SW480 (cell line): ENCODE measurements at regions not wholly inside any gene's neighbourhood (a gene's known extent, or its start where the extent isn't known, plus 50 kb on each side); places are given as distances from the start of the nearest gene placed in this dataset.
"Not testable (repeated sequence)": the region's sequence is repeated elsewhere in the genome, so short reads cannot be mapped to it uniquely, and the experiment has no call there.

ENCODE experiments used
- DNase-seq: peaks from one replicate; pipeline ENCODE4 v3.0.0-alpha.2; 2016; ENCODE audit warnings: low spot score

DNA sequence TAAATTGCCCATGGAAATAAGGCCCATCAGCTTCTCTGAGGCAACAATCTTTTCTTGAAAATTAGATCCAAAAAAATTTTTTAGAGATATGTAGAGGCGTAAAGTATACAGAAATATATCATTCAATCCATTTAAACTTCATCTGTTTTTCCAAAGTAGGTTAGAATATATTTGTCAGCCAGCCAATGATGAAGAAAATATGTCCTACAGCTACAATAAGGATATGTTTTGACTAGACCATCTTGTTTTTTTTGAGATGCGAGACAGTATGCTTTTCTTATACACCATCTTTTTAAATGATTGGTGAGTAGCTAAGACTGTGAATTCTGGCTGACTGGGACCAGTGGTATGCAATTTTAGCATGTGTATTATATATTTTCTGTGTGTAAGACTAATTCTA lies 630.4 kb upstream of the CNTN5 start:
- DNase-seq: no peak

DNA sequence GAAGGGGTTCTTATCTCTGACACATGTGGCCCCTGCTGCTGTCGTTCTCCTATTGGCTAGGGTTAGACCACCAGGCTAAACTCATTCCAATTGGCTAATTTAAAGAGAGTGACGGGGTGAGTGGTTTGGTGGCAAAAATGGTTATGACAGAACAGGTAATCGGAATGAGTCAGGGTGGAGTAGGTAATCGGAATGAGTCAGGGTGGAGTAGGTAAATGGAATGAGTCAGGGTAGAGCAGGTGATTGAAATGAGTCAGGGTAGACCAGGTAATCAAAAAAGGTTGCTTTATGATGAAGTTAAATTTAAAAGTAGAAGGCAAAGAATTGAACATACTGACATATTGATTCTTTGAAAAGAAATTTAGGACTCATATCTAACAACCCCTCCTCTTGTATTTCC lies 626.2 kb upstream of the CNTN5 start:
- not testable (repeated sequence) for DNase-seq

DNA sequence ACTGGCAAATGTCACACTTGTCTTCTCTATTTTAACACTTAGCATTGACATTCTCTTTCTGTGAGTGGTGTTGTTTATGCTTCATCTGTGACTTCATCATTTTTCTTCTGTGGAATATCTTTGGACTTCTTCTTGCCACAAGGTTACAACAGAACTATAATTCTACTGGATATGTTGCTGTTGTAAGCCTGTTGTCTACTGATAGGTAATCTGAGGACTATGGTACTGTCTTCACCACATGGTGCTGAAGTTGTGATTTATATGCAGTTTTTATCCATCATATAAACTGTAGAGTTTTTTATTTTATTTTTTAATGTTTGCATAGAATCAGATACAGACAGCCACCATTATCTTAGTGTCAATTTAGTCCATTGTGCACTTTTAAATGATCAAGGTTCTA lies 622.2 kb upstream of the CNTN5 start:
- no peak for DNase-seq

DNA sequence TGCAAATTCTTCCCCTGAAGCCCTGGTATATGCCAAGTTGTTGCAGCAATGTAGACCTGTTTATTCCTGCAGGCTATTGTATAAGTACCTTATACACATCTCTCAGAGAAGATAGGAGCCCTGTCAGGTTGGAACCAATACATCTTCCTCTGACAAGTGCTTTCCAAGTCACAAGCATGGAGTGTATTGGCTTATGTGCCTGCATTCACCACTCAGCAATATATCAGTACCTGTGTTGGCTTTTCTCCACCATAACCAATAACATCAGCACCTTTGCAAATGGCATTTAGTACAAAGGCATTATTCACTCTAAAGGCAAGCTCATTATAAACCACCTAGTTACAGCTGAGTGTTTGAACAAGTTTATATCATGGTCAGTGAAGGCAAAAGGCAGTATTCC lies 611.7 kb upstream of the CNTN5 start:
- no peak for DNase-seq

DNA sequence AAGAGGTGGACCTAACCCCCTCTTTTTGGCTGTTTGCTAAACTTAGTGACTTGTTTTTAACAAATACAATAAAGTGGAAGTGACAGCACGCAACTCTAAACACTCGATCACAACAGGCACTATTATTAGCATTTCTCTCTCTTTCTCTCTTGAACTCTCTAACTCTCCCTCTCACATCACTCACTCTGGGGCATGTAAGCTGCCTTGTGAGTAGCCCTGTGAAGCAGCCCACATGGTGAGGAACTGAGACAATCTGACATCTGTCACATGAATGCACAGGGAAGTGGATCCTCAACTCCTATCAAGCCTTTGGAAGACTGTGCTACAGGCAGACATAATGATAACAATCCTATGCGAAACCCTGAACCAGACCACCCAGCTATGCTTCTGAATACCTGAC lies 609.0 kb upstream of the CNTN5 start:
- DNase-seq: no peak

DNA sequence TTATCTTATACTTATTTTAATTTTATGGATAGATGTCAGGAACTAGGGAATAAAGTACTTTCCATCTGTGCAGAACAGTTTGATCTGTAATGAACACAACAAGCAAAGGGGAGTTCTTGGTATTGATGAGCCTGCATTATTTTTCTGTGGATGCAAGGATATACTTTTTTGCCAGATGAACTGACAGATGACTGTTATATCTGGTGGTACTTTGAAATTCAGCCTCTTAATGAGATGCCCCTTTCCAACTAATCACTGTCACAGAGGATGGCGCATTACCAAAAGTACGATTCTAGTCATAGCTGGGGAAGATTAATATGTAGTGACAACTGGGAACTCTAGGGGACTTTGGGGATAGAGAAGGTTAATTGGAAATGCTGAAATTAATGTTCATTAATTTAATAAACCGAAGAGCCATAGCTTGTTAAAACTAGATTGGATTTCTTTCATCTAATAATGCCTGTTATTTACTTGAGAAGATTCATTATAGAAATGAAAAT lies 603.4 kb upstream of the CNTN5 start:
- DNase-seq: no peak

DNA sequence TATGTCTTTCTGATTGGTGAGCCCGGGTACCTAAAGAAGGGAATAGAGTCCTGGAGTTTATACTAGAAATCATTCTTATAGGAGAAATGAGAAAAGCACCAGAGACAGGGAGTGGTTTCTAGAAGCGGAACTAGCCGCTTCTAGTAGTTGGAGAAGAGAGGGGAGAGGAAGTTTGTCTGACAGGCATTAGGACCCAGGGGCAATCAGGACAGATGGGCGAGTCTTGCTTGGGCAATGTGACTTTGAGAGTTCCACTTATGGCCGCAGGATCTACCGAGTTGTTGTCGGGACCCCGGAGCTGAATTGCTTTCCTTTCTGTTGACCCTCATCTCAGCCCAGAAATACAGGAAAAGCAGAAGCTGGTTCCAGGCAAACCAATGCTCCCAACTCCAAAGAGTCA lies 596.8 kb upstream of the CNTN5 start:
- no peak for DNase-seq

DNA sequence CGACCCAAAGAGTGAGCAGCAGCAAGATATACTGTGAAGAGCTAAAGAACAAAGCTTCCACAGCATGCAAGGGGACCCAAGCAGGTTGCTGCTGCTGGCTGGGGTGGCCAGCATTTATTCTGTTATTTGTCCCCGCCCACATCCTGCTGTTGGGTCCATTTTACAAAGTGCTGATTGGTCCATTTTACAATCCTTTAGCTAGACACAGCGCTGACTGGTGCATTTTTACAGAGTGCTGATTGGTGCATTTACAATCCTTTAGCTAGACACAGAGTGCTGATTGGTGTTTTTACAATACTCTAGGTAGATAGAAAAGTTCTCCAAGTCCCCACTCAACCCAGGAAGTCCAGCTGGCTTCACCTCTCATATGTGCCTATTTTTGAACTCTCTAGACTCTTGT lies 596.0 kb upstream of the CNTN5 start:
- not testable (repeated sequence) for DNase-seq

DNA sequence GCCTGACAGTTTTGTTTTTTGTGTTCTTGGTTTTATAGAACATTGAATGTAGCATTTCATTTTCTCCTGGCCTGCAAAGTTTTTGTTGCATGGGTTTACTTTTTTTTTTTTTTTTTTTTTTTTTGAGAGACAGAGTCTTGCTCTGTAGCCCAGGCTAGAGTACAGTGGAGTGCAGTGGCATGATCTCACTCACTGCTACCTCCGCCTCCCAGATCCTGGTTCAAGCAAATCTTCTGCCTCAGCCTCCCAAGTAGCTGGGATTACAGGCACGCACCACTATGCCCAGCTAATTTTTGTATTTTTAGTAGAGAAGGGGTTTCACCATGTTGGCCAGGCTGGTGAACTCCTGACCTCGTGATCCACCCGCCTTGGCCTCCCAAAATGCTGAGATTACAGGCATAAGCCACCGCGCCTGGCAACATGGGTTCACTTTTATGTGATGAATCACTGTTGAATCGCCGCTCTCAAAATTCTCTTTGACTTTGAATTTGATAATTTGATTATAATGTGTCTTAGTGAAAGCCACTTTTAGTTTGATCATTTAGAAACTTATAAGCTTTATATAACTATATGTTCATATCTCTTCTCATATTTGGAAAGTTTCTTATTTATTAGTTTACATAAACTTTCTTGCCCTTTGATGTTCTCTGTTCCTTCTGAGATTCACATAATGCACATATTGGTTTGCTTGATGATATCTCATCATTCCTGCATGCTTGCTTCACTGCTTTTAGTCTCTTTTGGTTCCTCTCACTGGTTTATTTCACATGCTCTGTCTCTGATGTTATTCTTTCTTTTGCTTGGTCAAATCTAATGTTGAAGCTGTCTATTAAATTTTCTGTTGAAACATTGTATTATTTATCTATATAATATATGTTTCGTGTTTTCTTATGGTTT lies 589.0 kb upstream of the CNTN5 start:
- no peak for DNase-seq

DNA sequence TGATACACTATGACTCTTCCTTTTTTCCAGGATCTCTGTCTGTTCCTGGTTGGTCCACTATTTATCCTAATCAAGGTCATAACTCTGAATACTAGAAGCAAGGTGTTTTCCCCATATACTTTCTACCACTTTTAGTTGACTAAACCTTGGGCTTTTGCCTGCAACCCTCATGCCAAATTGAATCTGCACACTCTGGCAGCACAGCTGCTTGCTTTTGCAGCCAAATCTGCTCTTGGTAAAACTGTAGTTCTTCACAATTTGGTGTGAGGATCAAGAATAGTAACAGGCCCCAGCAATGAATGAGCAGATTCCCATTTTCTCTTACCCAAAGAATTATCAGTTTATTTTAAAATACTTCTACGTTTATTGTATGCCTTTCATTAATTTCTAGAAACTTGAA lies 586.5 kb upstream of the CNTN5 start:
- DNase-seq: no peak

DNA sequence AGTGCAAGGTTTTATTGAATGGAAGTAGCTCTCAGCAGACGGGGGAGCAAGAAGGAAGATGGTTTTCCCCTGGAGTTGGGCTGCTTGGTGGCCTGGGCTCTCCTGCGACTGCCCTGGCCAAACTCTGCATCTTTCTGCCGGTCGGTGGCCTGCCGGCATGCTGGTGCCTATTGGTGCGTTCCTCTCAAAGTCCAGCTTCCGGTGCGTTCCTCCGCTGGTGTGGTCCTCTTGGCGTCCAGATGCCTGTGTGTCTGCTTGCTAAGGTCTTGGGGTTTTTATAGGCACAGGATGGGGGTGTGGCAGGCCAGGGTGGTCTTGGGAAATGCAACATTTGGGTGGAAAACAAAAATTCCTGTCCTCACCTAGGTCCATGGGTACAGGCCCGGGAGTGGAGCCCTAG lies 567.4 kb upstream of the CNTN5 start:
- no peak for DNase-seq

DNA sequence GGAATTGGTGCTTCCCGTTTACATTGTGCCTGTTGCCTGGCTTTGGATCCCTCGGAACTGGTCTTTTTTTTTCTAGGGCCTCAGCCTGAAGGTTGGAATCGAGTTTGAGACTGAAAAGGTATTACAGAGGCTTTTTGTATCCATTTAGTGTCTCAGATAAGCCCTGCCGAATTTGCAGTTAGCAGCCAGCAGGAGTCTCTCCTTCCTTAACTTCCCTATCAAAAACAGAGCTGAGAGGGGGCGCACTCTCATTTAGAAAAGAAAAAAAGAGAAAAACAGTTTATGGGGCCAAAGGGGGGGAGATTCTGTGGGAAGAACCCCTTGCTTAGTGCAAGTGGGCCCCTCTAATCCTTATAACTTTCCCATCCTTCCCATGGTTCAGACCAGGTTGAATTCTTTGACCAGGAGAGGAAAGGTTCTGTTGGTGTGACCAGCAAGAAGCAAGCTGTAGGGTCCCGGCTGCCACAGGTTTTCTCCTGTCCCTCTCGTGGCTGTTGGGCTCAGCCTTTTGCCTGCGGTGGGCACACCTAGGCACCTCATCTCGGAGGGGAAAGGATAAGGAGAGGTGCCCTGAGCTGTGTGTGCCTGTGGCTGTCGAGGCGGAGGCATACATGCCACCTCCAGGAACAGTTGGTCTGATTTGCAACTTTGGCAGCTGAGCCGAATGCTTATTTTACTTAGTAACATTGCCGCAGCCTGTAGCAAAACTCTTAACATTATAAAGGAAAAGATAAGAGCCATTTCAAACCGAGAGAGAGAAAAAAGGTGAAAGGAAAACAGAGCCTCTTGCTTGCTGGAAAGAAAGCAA lies 565.0 kb upstream of the CNTN5 start:
- DNase-seq: no peak

DNA sequence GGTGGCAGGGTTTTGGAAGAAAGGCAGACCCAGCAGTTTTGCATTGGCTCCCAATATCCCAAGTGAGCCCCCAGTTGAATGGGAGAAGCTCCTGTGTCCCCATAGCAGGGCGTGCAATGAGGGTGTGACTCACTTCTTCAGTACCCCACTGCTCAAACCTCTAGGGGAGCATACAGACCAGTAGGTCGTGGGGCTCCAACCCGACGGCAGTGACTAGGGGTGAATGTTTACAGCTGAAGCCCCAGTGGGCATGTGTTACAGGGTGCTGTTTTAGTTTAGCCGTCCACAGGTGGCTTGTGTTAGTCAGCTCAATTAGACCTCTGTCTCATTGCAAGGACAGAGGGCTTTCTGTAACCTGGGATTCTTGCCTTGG lies 564.5 kb upstream of the CNTN5 start:
- no peak for DNase-seq

DNA sequence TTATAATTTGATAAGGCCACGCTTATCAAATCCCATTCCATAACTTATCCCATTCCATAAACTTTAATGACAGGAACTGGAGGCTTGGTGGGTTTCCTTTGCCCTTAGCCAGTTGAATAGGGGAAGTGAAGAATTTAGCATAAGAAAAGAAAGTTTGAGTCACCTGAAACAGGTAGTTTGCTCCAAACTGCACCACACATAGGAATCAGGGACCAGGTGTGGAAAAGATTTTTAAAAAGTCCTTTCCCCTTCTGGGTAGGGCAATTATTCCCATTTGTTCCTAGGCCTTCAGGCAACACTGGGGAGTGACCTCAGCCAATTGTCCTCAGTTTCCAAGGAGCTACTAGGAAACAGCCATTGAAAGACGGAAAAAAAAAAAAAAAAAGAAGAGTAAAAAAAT lies 525.7 kb upstream of the CNTN5 start:
- no peak for DNase-seq

DNA sequence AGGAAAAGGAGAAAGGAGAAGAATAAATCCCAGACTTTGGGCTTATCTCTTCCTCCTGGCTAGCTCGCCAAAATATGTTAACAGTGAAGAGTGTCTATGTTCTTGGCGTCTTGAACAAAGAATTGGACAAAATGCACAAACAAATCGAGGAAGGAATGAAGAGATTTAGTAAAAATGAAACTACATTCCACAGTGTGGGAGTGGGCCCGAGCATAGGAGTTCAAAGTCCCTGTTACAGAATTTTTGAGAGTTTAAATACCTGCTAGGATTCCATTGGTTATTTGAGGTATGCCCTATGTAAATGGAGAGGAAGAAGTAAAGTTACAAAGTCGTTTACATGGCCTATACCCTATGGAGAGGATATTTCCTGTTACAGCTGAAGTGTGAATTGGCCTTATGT lies 525.1 kb upstream of the CNTN5 start:
- DNase-seq: no peak

DNA sequence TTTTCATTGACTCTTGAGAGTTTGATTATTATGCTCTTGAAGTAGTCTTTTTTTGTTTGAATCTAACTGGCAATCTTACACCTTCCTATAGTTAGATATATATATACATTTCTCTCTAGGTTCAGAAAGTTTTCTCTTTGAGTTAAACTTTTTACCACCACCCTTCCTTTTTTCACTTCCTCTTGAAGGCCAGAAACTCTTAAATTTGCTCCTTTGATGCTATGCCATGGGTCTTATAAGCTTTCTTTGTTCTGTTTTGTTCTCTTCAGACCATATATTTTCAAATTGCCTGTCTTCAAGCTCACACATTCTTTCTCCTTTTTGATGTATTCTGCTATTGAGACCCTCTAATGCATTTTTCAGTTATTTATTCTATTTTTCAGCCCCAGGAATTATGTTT lies 513.5 kb upstream of the CNTN5 start:
- DNase-seq: no peak

DNA sequence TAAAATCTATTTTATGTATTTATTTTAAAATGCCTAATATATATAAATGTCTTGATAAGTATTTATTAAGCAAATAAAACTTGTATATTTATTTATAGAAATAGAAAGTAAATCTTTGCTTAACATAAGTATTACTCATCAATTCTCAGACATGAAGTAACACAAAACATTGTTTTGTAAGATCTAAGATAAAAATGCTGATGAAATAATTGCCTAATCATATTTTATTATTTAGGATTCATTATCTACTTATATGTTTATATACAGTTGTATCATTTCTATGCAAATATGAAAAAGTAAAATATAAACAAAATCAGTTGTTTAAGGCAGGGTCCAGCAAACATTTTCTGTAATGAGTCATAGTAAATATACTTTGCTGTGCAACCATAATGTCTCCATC lies 507.8 kb upstream of the CNTN5 start:
- no peak for DNase-seq

DNA sequence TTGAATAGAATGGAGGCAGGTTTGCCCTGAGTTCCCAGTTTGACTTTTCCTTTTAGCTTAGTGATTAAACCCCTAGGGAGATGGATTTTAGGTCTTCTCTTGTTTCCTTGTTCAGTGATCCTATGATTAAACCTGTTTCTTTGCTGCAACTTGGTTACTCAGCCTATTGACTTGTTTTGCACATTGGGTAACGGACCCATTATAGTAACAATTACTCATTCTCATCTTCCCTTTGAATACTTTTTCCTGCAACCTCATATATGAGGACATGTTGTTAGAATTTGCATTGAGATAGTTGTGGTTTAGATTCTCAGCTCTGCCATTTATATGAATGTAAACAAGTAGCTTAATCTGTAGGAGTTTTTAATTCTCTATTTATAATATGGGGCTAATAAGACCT lies 489.2 kb upstream of the CNTN5 start:
- DNase-seq: no peak

DNA sequence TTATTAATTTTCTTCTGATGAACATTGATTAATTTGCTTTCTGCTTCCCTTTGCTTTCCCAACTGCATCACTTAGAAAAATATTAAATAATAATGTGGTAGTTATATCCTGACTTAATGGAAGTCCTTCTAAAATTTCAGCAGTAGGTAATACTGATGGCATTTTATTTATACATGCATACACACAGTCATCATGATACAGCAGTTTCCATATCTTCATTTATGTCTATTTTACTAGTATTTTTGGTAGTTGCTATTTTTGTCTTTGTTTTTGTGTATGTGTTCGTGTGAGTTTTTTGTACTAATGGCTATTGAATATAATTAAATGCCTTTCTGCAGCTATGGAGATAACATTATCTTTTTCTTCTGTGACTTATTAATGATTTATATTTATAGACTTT lies 484.7 kb upstream of the CNTN5 start:
- DNase-seq: no peak

DNA sequence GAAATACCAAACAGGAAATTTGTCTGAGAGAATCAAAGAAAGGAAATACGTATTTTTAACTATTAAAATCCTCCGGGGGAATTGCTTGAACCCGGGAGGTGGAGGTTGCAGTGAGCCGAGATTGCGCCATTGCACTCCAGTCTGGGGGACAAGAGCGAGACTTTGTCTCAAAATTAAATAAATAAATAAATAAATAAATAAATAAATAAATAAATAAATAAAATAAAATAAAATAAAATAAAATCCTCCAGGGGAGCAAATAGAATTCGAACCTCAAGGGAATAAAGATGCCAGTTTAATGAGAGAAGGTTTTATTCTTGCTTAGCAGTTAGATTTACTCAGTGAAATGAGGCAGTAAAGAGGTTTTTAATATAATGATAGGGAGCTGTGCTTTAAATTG lies 482.4 kb upstream of the CNTN5 start:
- DNase-seq: not testable (repeated sequence)

DNA sequence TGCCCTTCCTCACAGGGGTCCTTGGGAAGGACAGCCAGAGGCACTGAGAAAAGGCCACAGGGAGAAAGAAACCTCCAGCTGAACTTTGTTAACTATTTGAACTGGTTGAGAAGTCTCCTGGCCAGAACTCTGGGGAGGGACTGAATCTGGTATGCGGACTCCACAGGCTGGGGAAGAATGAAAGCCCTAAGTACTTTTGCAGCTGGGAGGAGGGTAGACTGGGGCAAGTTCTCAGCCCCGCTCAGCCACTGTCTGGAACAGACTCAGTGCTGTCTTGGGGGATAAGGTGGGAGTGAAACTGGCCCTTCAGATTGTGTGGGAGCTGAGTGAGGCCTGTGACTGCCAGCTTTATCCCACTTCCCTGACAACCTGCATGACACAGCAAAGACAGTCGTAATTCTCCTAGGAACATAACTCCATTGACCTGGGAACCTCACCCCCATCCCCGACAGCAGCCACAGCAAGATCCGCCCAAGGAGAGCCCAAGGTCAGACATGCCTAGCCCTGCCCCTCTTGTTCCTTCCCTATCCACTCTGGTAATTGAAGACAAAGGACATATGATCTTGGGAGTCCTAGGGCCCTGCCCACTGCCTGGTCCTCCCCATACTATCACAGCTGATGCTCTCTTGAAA lies 475.1 kb upstream of the CNTN5 start:
- DNase-seq: no peak

DNA sequence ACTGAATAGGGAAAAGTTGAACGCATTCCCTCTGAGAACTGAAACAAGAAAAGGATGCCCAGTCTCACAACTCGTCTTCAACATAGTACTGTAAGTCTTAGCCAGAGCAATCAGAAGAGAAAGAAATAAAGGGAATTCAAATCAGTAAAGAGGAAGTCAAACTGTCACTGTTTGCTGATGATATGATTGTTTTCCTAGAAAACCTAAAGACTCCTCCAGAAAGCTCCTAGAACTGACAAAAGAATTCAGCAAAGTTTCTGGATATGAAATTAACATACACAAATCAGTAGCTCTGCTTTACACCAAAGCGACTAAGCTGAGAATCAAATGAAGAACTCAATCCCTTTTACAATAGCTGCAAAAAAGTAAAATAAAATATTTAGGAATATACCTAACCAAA lies 471.2 kb upstream of the CNTN5 start:
- DNase-seq: no peak

DNA sequence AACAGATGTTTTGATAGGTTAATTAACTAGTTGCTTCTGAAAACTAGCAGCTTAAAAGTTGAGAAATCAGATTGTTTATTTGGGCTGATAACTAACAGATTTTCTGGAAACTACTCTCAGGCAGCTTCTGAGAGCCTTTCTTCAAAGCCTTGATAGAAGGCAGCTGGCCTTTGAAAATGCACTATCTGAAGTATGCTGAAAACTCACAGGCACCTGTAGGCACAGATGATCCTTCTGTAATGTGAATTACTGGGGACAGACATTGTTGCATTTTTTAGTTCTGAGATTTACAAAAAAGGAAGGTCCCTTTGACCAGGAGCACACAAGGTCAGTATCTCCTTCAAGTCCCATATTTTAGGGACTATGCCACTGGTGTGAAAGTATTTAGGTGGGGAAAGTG lies 460.8 kb upstream of the CNTN5 start:
- DNase-seq: no peak
